ENCODE measurements at regions not wholly inside any gene's neighbourhood (a gene's known extent, or its start where the extent isn't known, plus 50 kb on each side); places are given as distances from the start of the nearest gene placed in this dataset.

- H3K9me3 ChIP-seq (replicated peaks; ENCODE audit: control insufficient read depth, insufficient read depth, low read length), result no peaks in the 10 kb centered on the region
- DNase-seq (ENCODE audit: low read depth, low spot score) (no peak), FAIRE-seq (no peak)
- no peak overlapping the region for H3K4me3 ChIP-seq (replicated peaks in 1 of 3; ENCODE audit: insufficient read depth in 1 of 3, low read depth in 1 of 3, low read length in 3 of 3)
- no peaks in the 10 kb centered on the region for H3K9me1 ChIP-seq (replicated peaks; ENCODE audit: control insufficient read depth, extremely low read depth, insufficient read depth, low read length)
- ChIA-PET CTCF (no interaction called here), POLR2A (no interaction called here)
- H3K36me3 ChIP-seq (ENCODE audit: control insufficient read depth in 2 of 2, extremely low read depth in 1 of 2, insufficient read depth in 2 of 2, low read length in 2 of 2), result no peaks in the 10 kb centered on the region
- no peak overlapping the region for H2AFZ ChIP-seq (ENCODE audit: low read depth, low read length)
- intact Hi-C loops (cut with micrococcal nuclease) (no loop called here), dilution Hi-C loops (cut with MboI; ENCODE audit: extremely low pct_ligation_motif_present, low sequenced_read_pairs) (no loop called here)
- H4K20me1 ChIP-seq (replicated peaks; ENCODE audit: control insufficient read depth, extremely low read depth, insufficient read depth, low read length), result no peaks in the 10 kb centered on the region
- no peaks in the 10 kb centered on the region for H3K79me2 ChIP-seq (ENCODE audit: control insufficient read depth, insufficient read depth, low read length)
- no peak overlapping the region for H3K9ac ChIP-seq (replicated peaks; ENCODE audit: extremely low read depth, insufficient read depth, low read length)
- no peak overlapping the region for H3K4me2 ChIP-seq (ENCODE audit: insufficient read depth, low read length)
- no TSS peak for BruUV-seq (replicated peaks)
- TF ChIP-seq CTCF (IDR thresholded peaks at IDR 0.05; ENCODE audit: extremely low read depth in 1 of 2, insufficient read depth in 1 of 2, low read depth in 1 of 2, low read length in 2 of 2) (no peak), EZH2 (IDR thresholded peaks at IDR 0.05; ENCODE audit: borderline replicate concordance, low read depth, low read length, severe bottlenecking) (no peak), POLR2AphosphoS5 (IDR thresholded peaks at IDR 0.05; ENCODE audit: insufficient read depth, low read depth, low read length) (no peak), GATA2 (IDR thresholded peaks at IDR 0.05; ENCODE audit: insufficient read depth, insufficient read length, low read depth, low read length) (no peak), FOS (IDR thresholded peaks at IDR 0.05; ENCODE audit: borderline replicate concordance, insufficient read depth, low read length) (no peak), POLR2A (IDR thresholded peaks at IDR 0.05; ENCODE audit: low read depth, low read length) (no peak), MYC (IDR thresholded peaks at IDR 0.05; ENCODE audit: low read depth, low read length) (no peak)
- H3K4me1 ChIP-seq (ENCODE audit: control insufficient read depth, extremely low read depth, insufficient read depth, low read length), result no peaks in the 10 kb centered on the region
- H3K27me3 ChIP-seq (ENCODE audit: control insufficient read depth in 2 of 2, insufficient read depth in 2 of 2, low read length in 2 of 2), result no peaks in the 10 kb centered on the region
- H3K27ac ChIP-seq (ENCODE audit: insufficient read depth, low read depth, low read length), result no peak overlapping the region
These were observed 772.7 kb upstream of the EPHA5 start for GRCh38 chr4:66443008-66443407.

- H3K4me3 ChIP-seq (replicated peaks in 1 of 3; ENCODE audit: insufficient read depth in 1 of 3, low read depth in 1 of 3, low read length in 3 of 3), result no peak overlapping the region
- ChIA-PET CTCF (no interaction called here), POLR2A (no interaction called here)
- no peak for DNase-seq (ENCODE audit: low read depth, low spot score)
- no peaks in the 10 kb centered on the region for H3K27me3 ChIP-seq (ENCODE audit: control insufficient read depth in 2 of 2, insufficient read depth in 2 of 2, low read length in 2 of 2)
- dilution Hi-C loops (cut with MboI; ENCODE audit: extremely low pct_ligation_motif_present, low sequenced_read_pairs), result no loop called here
- H3K4me2 ChIP-seq (ENCODE audit: insufficient read depth, low read length), result no peak overlapping the region
- BruUV-seq (replicated peaks), result no TSS peak
- no peaks in the 10 kb centered on the region for H3K79me2 ChIP-seq (ENCODE audit: control insufficient read depth, insufficient read depth, low read length)
- H4K20me1 ChIP-seq (replicated peaks; ENCODE audit: control insufficient read depth, extremely low read depth, insufficient read depth, low read length), result no peaks in the 10 kb centered on the region
- no peak overlapping the region for H3K9ac ChIP-seq (replicated peaks; ENCODE audit: extremely low read depth, insufficient read depth, low read length)
- TF ChIP-seq CTCF (IDR thresholded peaks at IDR 0.05; ENCODE audit: extremely low read depth in 1 of 2, insufficient read depth in 1 of 2, low read depth in 1 of 2, low read length in 2 of 2), result no peak
- TF ChIP-seq POLR2A (IDR thresholded peaks at IDR 0.05; ENCODE audit: low read depth, low read length), result no peak
- TF ChIP-seq GATA2 (IDR thresholded peaks at IDR 0.05; ENCODE audit: insufficient read depth, insufficient read length, low read depth, low read length), result no peak
- no peak for FAIRE-seq
- intact Hi-C loops (cut with micrococcal nuclease), result no loop called here
- no peaks in the 10 kb centered on the region for H3K4me1 ChIP-seq (ENCODE audit: control insufficient read depth, extremely low read depth, insufficient read depth, low read length)
- no peaks in the 10 kb centered on the region for H3K9me3 ChIP-seq (replicated peaks; ENCODE audit: control insufficient read depth, insufficient read depth, low read length)
- no peaks in the 10 kb centered on the region for H3K36me3 ChIP-seq (ENCODE audit: control insufficient read depth in 2 of 2, extremely low read depth in 1 of 2, insufficient read depth in 2 of 2, low read length in 2 of 2)
- H3K9me1 ChIP-seq (replicated peaks; ENCODE audit: control insufficient read depth, extremely low read depth, insufficient read depth, low read length), result no peaks in the 10 kb centered on the region
- no peak overlapping the region for H3K27ac ChIP-seq (ENCODE audit: insufficient read depth, low read depth, low read length)
- no peak overlapping the region for H2AFZ ChIP-seq (ENCODE audit: low read depth, low read length)
These were observed 769.2 kb upstream of the EPHA5 start for GRCh38 chr4:66439508-66439907.

Measured in endothelial cell of umbilical vein (primary cell).